Mammary epithelial cell (primary cell): ENCODE measurements at regions not wholly inside any gene's neighbourhood (a gene's known extent, or its start where the extent isn't known, plus 50 kb on each side); places are given as distances from the start of the nearest gene placed in this dataset.

ENCODE experiments used
- EZH2 ChIP-seq: IDR thresholded peaks from 2 replicates; pipeline ENCODE4 v1.6.1; 2012; ENCODE audit warnings: low read length, inconsistent platforms, borderline replicate concordance
- TF ChIP-seq, protein P1 (sequence below), 2 donors: IDR thresholded peaks in 1 of 2; conservative IDR thresholded peaks in 1 of 2; 2 replicates each; pipeline ENCODE4 v1.5.1; 2011 to 2012; ENCODE audit warnings: inconsistent platforms in 2 of 2, low read length in 2 of 2, mild to moderate bottlenecking in 2 of 2, control low read depth in 1 of 2, low read depth in 1 of 2; ENCODE audit not compliant: insufficient read depth in 1 of 2; ENCODE audit errors: extremely low read depth in 1 of 2

DNA sequence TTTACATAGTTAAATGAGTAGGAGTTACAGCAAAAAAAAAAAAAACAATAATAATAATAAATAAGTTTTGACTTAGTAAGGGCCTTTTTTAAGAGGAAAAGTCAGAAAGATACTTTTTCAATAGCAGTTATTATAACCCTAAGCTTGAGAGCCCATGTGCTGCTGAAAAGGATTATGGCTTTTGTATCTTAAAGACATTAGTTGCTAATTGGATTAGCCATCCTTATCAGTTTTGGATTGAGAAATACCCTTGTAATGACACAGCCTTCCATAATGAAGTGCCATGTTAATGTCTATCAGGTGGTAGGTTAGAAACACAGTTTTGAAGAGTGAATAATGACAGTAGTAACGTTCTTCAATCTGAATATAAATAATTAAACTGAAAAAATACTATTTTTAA is 554.0 kb downstream of the RIT2 start:
- TF ChIP-seq, protein P1, sequence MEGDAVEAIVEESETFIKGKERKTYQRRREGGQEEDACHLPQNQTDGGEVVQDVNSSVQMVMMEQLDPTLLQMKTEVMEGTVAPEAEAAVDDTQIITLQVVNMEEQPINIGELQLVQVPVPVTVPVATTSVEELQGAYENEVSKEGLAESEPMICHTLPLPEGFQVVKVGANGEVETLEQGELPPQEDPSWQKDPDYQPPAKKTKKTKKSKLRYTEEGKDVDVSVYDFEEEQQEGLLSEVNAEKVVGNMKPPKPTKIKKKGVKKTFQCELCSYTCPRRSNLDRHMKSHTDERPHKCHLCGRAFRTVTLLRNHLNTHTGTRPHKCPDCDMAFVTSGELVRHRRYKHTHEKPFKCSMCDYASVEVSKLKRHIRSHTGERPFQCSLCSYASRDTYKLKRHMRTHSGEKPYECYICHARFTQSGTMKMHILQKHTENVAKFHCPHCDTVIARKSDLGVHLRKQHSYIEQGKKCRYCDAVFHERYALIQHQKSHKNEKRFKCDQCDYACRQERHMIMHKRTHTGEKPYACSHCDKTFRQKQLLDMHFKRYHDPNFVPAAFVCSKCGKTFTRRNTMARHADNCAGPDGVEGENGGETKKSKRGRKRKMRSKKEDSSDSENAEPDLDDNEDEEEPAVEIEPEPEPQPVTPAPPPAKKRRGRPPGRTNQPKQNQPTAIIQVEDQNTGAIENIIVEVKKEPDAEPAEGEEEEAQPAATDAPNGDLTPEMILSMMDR (conservative IDR thresholded peaks at IDR 0.05 in 1 of 2, IDR thresholded peaks at IDR 0.05 in 1 of 2; ENCODE audit: extremely low read depth in 1 of 2, insufficient read depth in 1 of 2, low read depth in 1 of 2, low read length in 2 of 2) = no peak
- no peak for TF ChIP-seq EZH2
